ENCODE measurements at regions not wholly inside any gene's neighbourhood (a gene's known extent, or its start where the extent isn't known, plus 50 kb on each side); places are given as distances from the start of the nearest gene placed in this dataset.

- no peak for DNase-seq (ENCODE audit: low spot score)
Measured at GRCh38 chr3:147939425-147939824, 530.3 kb downstream of the ZIC1 start.

GRCh38 chr3:147939839-147940238 lies 530.7 kb downstream of the ZIC1 start:
- no peak for DNase-seq (ENCODE audit: low spot score)

- no peak for DNase-seq (ENCODE audit: low spot score)
Measured at GRCh38 chr3:147940405-147941193, 531.4 kb downstream of the ZIC1 start.

- DNase-seq (ENCODE audit: low spot score): no peak
Measured at GRCh38 chr3:147941969-147942368, 532.8 kb downstream of the ZIC1 start.

- DNase-seq (ENCODE audit: low spot score): no peak
Measured at GRCh38 chr3:147943265-147943945, 534.2 kb downstream of the ZIC1 start.

- peak; percentile 32 for DNase-seq (ENCODE audit: low spot score)
Measured at GRCh38 chr3:147945968-147946519, 536.9 kb downstream of the ZIC1 start.

- no peak for DNase-seq (ENCODE audit: low spot score)
Measured at GRCh38 chr3:147956615-147957014, 547.5 kb downstream of the ZIC1 start.

- no peak for DNase-seq (ENCODE audit: low spot score)
Measured at GRCh38 chr3:147958754-147959153, 549.6 kb downstream of the ZIC1 start.

- no peak for DNase-seq (ENCODE audit: low spot score)
Measured at GRCh38 chr3:147960786-147961185, 551.6 kb downstream of the ZIC1 start.

GRCh38 chr3:147962408-147963164 lies 553.4 kb downstream of the ZIC1 start:
- DNase-seq (ENCODE audit: low spot score): no peak

- no peak for DNase-seq (ENCODE audit: low spot score)
Measured at GRCh38 chr3:147963711-147964110, 554.5 kb downstream of the ZIC1 start.

GRCh38 chr3:147975165-147975564 lies 566.0 kb downstream of the ZIC1 start:
- DNase-seq (ENCODE audit: low spot score): no peak

- DNase-seq (ENCODE audit: low spot score): no peak
Measured at GRCh38 chr3:147977001-147977400, 567.8 kb downstream of the ZIC1 start.

- DNase-seq (ENCODE audit: low spot score): no peak
Measured at GRCh38 chr3:147987549-147987948, 578.4 kb downstream of the ZIC1 start.

GRCh38 chr3:147989344-147989743 lies 580.2 kb downstream of the ZIC1 start:
- no peak for DNase-seq (ENCODE audit: low spot score)

GRCh38 chr3:148002705-148003205 lies 593.6 kb downstream of the ZIC1 start:
- no peak for DNase-seq (ENCODE audit: low spot score)

GRCh38 chr3:148004331-148004730 lies 595.2 kb downstream of the ZIC1 start:
- DNase-seq (ENCODE audit: low spot score): no peak

GRCh38 chr3:148005456-148005855 lies 596.3 kb downstream of the ZIC1 start:
- DNase-seq (ENCODE audit: low spot score): no peak

GRCh38 chr3:148006508-148006907 lies 597.3 kb downstream of the ZIC1 start:
- DNase-seq (ENCODE audit: low spot score): no peak

GRCh38 chr3:148008591-148008990 lies 599.4 kb downstream of the ZIC1 start:
- DNase-seq (ENCODE audit: low spot score): no peak

GRCh38 chr3:148020861-148021260 lies 611.7 kb downstream of the ZIC1 start:
- no peak for DNase-seq (ENCODE audit: low spot score)

GRCh38 chr3:148021381-148021780 lies 612.2 kb downstream of the ZIC1 start:
- no peak for DNase-seq (ENCODE audit: low spot score)
